ENCODE measurements at regions not wholly inside any gene's neighbourhood (a gene's known extent, or its start where the extent isn't known, plus 50 kb on each side); places are given as distances from the start of the nearest gene placed in this dataset.

GRCh38 chr5:124287813-124288212 is 458.6 kb downstream of the ZNF608 start:
- no peak for DNase-seq

GRCh38 chr5:124285733-124286132 is 460.7 kb downstream of the ZNF608 start:
- DNase-seq = no peak

GRCh38 chr5:124285071-124285470 is 461.4 kb downstream of the ZNF608 start:
- peak in 1 of 56 donors; percentile 30 for DNase-seq

- no peak for DNase-seq
Measured at GRCh38 chr5:124283031-124283430, 463.4 kb downstream of the ZNF608 start.

DNA sequence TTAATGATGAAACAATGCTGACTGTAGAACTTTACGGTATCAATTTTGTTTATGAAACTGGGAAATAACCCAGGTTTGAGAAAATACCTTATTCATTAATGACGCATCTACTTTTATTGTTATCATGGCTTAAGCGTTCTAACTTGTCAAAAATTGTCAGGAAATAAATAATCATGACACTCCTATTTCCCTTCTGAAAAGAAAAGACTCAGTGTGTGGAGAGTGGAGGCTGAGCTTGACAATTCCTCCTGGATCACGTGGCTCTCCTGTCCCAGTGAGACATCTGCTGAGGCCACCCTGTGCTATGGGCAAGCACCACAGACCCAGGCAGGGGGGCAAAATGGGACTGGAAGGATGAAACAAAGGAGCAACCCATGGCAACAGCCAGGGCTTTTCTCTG is 466.4 kb downstream of the ZNF608 start:
- no peak for DNase-seq

DNA sequence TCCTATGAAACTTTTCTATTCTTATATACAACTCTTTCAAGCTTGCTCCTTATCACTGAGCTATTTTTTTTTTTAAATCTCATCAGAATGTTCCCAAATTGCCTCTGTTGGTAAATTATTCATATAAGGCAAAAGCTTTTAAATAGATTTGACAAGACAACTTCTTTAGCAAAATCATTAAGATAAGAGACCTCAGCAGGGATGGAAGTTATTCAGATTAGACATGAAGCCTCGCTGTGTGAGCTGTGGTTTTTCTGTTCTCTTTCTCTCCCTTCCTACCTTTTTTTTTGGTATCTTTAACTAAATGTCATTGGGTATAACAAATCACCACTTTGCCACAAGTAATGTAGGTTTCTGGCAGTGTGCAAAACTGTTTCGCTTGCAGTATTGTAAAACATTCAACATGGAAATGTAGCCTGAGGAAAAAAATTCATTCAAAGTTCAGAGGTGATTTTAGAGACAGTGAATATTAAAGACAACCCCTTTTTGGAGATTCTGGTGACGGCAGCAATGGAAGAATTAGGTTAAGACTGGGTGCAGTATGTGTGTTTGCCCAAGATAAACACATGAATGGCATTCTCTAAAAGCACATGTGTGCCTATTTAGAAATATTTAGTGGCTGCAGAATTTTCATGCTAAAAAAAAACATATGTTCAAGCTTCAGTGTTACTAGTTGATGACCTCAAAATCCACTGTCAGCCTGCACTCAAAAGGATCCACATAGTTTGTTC is 467.1 kb downstream of the ZNF608 start:
- DNase-seq = no peak

DNA sequence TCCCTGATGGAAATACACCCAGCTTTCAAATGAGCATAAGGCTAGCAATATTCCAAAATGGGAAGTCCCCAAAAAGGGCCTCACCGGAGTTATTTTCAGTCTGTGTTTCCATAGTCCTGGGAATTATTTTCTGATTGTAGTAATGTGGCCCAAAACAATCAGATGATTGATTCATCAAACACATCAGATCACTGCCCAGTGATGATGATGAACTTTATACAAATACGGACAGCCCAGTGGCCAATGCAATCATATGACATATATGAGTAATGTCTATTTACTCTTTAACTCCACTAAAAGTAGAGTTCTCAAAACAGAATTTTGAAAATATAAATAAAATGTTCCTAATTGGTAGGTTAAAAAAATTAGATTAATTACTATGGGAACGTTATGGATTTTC is 467.8 kb downstream of the ZNF608 start:
- DNase-seq = no peak

DNA sequence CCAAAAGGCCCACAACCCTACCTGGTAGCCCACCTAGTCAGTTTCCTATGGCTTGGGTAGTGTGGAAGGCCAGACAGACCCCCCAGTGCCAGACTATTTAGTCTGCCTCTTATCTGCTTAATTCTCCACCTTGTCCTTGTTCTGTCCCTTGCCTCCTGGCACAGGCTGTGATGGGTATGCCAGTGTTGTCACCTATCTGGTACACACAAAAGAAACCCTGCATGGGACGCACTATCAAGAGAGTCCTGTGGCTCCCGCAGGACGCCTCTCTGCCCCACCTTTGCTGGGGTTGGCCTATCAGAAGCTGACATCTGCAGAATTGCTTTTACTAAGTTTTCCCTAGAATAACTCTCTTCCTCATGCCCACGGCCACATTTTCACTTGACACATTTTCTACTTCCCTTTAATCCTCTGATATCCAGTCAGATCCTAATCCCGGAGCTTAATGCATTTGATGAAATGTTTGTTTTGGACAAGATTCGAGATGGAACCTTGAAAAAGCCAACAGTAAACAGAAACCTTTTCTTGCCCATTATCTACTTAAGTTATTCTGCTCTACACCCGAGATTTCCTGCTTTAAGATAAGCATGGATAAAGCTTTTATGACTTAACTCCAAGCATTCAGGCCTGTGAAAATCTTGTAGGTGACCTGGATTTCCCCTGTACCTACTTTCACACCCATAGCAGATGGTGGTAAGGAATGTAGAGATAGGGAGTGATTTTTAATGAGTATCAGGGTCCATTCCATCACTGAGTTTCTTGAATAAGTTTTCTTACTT is 468.5 kb downstream of the ZNF608 start:
- no peak for DNase-seq

DNA sequence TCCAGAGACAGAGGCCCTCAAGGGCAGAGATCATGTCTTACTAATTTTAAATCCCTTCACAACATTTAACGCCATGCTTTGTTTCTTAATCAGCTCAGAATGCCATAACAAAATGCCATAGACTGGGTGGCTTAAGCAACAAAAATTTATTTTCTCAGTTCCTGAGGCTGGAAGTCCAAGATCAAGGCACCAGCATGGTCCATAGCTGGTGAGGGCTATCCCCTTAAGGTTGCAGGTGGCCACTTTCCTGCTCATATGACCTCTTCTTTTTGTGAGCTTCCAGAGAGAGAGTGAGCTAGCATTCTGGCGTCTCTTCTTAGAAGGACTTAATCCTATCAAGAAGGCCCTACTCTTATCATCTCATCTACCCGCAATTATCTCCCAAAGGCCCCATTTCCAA is 470.3 kb downstream of the ZNF608 start:
- DNase-seq = no peak

DNA sequence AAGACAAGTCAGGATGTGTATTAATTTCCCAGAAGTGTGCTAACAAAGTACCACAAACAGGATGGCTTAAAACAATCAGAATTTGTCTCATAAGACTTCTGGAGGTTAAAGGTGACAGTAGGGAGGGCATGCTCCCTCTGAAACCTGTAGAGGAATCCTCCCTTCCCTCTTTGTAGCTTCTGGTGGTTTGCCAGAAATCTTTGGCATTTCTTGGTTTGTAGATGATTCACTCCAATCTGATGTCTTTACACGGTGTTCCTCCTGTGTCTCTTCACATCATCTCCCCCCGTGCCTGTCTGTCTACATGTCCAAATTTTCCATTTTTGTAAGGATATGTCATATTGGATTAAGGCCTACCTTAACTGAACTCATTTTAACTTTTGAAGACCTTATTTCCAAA is 471.5 kb downstream of the ZNF608 start:
- DNase-seq = no peak

- DNase-seq = no peak
Measured at GRCh38 chr5:124264499-124264898, 481.9 kb downstream of the ZNF608 start.

- DNase-seq = peak in 33 of 56 donors; percentile 8 to 86 (median 51)
Measured at GRCh38 chr5:124263680-124264491, 482.6 kb downstream of the ZNF608 start.

DNA sequence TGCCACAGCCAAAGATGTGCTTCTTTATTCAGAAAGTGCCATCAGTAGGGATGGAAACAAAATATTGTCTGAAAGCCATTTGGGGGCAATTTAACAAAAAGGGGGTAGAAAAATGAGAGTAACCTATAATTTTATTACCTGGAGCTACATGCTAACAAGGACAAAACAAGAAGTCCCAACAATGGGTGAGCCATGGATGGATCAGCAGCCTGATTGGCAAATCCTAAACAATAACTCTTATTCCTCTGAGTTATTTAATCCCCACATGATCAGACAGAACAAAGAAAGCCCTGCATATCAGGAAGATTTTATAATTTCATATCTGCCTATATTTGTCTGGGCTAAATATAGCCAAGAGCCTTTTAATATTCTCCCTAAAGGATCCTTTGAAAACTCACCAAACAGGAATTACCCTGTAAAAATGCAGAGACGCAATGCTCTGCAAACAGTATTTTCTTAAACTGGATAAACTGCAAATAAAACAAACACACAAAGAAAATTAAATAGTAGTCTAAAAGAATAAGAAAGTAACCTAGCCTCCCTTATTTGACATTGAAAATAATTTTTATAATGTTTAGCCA is 483.4 kb downstream of the ZNF608 start:
- DNase-seq = no peak

- DNase-seq = peak in 5 of 56 donors; percentile 10 to 27 (median 14)
Measured at GRCh38 chr5:124262470-124262869, 484.0 kb downstream of the ZNF608 start.

DNA sequence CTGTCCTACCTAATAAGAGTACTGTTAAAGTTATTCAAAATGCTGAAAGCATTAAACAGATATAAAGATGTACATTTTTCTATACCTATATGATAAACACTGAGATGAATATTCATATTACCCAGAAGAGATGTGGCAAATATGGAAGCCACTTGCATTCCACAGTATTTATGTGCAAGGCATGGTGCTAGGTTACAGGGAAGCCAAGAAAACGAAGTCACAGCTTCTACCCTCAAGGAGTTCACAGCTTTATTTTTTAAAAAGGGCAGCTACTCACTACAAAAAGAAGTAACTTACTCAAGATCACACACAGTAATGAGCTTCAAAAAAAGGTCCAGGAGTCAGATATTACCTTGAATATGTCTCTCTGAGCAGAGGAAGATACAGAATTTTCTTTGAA is 484.6 kb downstream of the ZNF608 start:
- no peak for DNase-seq

GRCh38 chr5:124260921-124261515 is 485.4 kb downstream of the ZNF608 start:
- no peak for DNase-seq

DNA sequence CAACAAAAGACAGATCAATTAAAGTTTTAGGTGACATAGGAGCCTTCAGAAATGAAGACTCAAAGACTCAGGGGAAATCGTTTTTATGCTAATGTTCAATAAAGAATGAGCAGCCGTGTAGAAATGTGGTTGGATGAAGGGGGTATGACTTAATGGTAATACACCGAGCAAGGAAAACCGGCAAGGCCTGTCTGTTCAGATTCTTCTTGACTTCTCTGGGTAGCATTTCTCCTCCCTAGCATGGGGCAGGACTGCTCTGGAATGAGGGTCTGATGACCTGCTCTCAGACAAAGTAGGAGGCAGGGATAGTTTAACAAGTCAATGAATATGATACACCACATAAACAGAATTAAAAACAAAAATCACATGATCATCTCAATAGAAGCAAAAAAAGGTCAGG is 487.4 kb downstream of the ZNF608 start:
- DNase-seq = no peak

- DNase-seq = no peak
Measured at GRCh38 chr5:124257048-124257447, 489.4 kb downstream of the ZNF608 start.

DNA sequence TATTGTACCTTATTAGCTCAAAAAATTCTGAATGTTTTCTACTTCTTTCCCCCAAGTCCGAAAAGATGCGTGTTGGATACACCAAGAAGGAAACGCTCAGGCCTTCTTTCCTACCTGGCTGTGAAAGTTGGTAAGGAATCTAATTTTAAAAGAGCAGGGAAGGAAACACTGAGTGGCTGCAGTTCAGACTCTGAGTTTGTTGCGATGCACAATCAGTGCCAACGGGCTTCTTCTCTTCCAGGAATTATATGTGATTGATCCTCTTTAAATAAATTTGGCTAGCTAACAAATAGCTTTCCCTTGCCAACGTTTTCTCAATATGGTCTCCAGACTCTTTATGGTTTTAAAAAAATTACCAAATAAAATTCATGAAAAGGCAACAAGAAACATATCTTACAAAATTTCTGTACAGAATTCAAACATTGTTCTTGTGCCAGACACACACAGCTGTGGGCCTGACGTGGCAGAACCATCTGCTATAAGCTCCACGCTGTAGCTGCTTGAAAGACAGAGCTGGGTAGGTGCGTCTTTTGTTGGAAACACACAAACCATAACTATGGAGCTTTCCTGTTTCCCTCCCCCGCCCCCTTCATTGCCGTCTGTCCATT is 493.1 kb downstream of the ZNF608 start:
- peak in 34 of 56 donors; percentile 11 to 70 (median 40) for DNase-seq

GRCh38 chr5:124252747-124253146 is 493.7 kb downstream of the ZNF608 start:
- DNase-seq = no peak

DNA sequence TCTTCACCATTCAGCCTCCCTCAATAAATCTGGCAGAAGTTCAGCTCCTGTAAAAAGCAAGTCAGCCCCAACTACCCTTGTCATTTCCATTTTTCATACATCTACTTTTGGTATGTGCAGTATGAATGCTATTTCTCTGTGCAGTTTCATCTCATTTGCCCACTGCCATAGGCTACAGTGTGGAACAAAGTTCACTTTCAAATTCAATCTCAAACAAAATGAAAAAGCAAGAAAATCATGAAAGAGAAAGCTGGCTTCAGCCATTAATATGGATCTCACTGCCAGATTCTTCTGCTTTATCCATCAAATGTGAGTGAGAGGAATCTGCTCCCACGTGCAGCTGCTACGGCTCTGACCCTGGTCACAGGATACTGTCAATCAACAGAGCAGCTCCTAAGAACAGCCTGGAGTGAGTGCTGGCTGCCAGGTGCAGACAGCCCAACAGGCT is 494.2 kb downstream of the ZNF608 start:
- peak in 5 of 56 donors; percentile 8 to 35 (median 11) for DNase-seq
